AG08396 (cell line): ENCODE measurements at regions not wholly inside any gene's neighbourhood (a gene's known extent, or its start where the extent isn't known, plus 50 kb on each side); places are given as distances from the start of the nearest gene placed in this dataset.
"Not testable (repeated sequence)": the region's sequence is repeated elsewhere in the genome, so short reads cannot be mapped to it uniquely, and the experiment has no call there.

Source experiments
- DNase-seq: peaks from one replicate; pipeline ENCODE4 v3.0.0; 2012; ENCODE audit warnings: low spot score, mixed read lengths

DNA sequence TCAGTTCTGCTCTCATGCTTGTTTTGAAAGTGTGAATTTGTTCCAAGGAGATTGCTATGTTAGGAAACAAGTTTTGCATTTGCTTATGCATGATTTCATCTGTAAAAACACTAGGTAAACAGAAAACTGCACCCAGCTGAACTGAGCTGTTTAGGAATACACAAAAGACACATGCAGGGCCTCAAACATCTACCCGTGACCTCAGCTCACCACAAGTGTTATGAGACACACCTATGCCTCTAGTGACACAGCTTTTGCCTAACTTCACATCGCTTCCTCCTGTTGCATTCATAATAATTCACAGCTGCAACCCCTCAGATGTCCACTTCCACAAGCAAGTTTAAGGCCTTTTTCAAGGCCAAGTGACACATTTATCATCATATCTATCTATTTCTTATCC lies 98.0 kb upstream of the SLC24A3 start:
- DNase-seq: no peak

DNA sequence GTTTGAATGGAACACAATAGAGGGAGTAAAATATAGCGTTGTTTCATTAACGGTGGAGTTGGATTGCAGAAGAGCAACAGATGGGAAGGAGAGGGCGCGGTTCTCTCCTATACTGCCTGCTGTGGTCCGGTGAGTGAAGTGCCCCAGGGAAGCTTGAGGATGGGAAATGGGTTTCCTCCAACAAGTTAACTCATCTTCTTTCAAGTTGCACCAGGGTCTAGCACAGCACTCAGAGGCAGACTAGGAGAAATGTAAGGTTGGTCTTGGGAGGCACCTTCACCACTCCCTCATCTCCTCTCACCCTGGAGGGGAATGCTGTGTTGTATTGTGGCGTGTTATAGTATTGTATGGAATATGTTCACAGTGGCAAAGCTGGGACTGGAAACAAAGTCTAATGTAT lies 96.9 kb upstream of the SLC24A3 start:
- DNase-seq: no peak

DNA sequence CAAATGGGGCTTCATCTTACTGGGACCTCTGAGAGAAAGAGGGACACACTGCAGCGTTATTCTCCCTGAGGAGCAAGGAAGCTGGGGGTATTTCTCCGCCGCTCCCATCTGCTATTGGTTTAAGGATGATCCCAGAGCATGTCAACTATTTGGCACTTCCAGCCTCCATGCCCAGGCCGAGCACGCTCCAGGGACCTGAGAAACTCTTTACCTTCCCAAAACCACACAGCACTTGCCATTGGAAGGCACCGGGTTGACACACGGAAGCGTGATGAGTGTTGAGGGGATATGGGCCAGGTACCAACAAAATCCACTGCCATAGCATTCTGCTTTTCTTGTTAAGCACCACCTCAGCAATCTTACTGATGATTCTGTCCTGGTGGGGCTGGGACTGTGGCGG lies 92.4 kb upstream of the SLC24A3 start:
- DNase-seq: no peak

DNA sequence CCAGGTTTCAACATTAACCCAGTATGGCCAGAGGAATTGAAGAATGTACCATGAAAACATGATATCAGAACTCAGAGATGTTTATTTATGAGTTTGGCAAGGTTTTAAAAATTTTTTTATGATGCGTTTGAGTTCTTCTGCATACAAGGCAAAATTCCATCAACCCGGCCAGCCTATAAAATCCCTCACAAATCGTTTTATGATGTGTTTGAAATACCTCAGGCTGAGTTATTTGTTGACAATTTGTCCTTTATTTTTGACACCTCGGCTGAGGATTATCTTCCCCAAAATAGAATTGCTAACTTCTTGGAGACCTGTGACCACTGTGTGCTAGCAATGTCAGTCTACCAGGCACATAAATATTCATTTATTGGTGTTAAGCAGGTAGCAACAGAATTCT lies 91.9 kb upstream of the SLC24A3 start:
- DNase-seq: no peak

DNA sequence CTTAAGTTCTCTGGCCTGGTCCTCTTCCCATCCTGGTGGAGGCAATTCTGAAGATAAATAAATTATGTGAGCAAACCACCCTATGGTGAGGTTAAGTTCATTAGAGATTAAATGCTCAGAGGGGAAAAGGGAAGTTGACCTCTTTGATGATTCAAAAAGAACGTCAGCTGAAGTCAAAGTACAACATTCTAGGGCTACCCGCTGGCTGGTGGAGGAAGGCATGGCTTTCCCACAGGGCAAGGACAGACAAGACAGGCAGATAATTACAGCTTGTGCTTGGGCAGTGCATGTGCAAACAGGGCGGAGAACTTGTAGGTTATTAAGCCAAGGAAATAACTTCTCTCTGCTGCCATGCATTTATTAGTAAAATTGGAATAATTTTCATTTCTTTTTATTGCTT lies 91.0 kb upstream of the SLC24A3 start:
- no peak for DNase-seq

DNA sequence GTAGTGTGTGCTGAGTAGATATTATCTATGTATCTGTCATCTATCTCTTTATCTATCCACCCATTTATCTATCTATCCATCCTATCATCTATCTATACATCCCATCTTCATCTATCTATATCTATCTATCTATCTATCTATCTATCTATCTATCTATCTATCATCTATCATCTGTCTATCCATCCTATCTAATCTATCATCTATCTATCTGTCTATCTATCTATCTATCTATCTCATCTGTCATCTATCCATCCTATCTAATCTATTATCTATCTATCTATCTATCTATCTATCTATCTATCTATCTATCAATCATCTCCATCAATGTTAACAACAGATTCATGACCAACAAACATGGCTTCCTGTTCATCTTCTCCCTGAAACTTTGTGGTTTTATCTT lies 90.5 kb upstream of the SLC24A3 start:
- DNase-seq: no peak

DNA sequence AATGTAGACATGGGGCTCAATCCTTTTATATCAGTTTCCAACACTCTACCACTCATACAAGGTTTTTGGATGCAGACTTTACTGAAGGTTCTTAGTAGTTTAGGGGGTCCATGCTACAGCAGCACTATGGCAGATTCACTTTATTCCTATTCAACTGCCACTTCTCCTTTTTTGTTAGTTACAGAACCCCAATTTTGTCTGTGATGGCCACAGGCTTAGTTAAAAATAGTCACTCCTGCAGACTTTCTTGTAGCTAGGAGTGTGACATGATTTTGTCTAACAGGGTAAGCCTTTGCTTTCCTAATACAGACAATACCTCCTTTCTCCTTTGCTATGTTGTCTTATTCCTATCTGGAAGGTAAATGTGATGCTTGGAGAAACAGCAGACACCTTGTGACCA lies 90.0 kb upstream of the SLC24A3 start:
- DNase-seq: no peak

DNA sequence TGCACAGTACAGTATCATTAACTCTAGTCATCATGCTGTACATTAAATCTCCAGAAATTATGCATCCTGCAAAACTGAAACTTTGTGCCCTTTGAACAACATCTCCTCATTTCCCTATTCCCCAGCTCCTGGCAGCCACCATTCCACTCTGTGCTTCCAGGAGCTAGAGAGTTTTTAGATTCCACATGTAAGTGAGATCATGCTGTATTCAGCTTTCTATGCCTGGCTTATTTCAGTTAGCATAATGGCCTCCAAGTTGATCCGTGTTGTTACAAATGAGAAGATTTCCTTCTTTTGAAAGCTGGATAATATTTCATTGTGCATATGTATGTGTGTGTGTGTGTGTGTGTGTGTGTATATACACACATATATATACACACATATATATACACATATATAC lies 86.9 kb upstream of the SLC24A3 start:
- no peak for DNase-seq

DNA sequence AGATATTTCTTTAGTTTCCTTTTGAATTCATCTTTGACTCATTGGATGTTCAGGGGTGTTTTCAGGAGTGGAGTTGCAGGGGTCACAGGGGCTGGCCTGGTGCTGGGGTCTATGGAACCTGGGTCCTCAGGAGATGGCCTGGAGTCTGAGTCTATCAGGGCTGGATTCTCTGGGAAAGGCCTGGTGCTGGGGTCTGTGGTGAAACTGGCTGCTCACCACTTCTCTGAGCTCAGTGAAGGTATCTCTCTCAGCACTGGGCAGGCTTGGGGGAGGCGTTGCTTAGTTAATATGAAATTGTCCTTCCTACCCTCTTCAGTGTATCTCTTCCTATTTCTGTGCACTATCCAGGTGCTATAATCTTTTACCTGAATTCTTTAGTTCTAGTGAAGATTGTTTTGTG lies 83.1 kb upstream of the SLC24A3 start:
- DNase-seq: no peak

DNA sequence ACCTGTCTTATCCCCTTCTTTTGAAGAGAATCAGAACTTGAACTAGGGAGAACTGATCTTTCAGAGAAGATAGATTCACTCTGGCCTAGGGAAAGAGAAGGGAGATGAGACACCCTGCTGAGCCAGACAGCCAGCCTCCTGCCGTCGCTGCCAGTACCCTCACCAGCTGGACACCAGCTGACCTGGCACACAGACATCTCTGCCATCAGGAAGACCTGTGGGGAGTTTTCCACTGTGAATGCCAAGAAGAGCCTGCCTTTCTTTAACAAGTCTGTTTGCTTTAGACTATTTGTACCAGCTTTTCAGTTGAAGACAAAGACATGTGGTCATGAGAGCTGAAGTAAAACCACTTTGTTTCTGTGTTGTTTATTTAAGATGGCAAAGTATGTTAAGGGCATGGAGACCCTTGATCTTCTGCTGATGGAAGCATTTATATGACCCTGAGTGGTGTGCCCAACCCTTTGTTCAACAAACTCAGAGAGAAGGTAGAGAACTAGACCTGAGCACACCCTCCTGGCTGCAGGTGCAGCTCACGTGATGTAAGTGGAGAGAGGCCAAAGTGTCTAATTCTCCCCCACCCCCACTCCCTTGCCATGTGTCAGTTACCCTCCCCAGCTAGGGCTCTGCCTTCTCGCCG lies 82.3 kb upstream of the SLC24A3 start:
- no peak for DNase-seq

DNA sequence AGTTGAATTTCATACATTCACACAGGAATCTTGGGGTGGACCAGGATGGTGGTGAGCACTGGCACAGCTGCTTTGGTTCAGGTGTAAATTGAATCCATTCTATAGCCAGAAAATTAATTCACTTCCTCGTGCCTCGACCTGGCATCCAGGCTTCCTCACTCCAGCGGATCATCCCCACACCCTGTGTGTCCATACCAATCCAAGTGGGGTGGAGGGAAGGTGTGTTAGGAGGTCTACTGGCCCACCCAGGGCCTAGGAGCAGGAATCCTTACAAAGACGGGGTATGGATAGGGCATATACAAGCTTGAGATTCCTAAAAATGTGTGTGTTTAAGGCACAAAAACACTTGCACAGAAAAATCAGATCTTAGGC lies 81.8 kb upstream of the SLC24A3 start:
- DNase-seq: no peak

DNA sequence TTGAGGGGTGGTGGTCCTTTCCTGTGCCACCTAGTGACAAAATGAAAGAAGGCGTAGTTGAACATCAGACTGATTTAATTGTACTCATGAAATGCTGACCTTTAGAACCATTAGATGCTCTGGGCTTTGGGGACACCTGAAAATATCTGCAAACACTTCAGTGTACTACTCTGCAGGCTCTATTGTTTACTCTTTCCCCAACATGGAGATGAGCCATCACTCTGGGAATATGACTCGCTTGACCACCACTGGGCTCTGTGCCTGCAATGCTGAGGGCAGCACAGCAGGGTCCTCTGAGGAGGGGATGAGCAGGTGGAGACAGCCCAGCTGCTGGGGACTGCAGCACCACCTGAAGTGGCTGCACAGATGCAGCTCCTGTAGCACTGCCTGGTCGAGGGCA lies 74.8 kb upstream of the SLC24A3 start:
- DNase-seq: no peak

DNA sequence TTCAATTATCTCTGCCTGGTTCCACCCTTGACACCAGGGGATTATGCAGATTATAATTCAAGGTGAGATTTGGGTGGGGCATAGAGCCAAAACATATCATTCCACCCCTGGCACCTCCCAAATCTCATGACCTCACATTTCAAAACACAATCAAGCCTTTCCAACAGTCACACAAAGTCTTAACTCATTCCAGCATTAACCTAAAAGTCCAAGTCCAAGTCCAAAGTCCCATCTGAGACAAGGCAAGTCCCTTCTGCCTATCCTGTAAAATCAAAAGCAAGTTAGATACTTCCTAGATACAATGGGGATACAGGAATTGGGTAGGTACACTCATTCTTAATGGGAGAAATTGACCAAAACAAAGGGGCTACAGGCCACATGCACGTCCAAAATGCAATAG lies 73.7 kb upstream of the SLC24A3 start:
- no peak for DNase-seq

DNA sequence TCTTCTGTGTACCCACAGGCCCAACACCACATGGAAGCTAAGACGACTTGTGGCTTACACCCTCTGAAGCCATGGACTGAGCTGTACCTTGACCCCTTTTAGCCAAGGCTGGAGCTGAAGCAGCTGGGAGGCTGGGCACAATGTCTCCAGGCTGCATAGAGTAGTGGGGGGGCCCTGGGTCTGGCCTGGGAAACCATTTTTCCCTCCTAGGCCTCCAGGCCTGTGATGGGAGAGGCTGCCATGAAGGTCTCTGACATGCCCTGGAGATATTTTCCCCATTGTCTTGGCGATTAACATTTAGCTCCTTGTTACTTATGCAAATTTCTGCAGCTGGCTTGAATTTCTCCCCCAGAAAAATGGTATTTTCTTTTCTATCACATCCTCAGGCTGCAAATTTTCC lies 72.9 kb upstream of the SLC24A3 start:
- not testable (repeated sequence) for DNase-seq

DNA sequence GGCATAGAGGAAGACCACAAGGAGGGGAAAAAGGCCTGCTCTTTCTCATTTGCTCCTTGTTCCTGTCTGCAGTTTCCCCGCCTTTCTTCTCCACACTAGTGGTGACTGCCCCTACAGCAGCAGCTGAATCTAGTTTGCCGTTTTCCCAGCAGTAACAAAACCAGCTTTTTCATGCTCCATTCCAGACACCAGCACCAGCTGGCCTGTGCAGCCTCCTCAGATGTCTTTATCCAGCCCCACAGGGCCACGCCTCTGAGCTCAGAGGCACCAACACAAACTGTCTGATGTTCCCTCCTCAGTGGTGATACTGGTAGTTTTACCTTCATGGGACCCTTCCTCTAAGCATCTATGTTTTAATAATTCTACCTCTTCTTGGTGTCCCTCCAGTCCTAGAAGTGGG lies 70.4 kb upstream of the SLC24A3 start:
- DNase-seq: no peak

DNA sequence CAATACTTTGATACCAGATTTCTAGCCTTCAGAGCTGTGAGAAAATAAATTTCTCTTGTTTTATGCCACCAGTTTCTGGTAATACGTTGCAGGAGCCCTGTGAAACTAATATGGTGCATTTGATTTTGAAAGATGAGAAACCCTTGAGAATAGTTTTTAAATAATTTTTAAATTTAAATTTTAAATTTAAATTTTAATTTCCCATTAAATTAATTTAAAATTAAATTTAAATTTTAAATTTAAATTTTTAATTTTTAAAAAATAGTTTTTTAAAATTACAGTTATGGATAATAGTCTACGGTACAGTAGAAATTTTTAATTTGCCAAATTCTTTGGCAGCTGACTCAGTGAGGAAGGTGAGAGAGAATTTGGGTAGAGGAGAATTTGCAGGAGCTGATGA lies 68.6 kb upstream of the SLC24A3 start:
- DNase-seq: no peak

DNA sequence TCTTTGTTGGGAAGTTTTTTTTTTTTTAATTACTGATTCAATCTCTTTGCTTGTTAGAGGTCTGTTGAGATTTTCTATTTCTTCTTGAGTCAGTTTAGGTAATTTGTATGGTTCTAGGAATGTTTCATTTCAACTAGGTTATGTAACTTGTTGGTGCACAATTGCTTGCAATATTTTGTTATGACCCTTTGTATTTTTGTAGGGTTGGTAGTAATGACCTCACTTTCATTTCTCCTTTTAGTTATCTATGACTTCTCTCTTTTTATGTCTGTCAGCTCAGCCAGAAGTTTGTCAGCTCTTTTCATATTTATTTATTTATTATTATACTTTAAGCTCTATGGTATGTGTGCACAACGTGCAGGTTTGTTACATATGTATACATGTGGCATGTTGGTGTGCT lies 51.1 kb upstream of the SLC24A3 start:
- DNase-seq: no peak
